Stimulated activated naive CD8-positive, alpha-beta T cell treated with anti-CD3 and anti-CD28 coated beads, Interleukin-15, Interleukin-2, amounts not matched to agents 100 ng/mL and 50 ng/mL, for 24 hours (primary cell): ENCODE measurements at regions not wholly inside any gene's neighbourhood (a gene's known extent, or its start where the extent isn't known, plus 50 kb on each side); places are given as distances from the start of the nearest gene placed in this dataset.

Source experiments
- H3K27ac Mint-ChIP-seq: one replicate; pipeline ENCODE4 v1.8.0; 2021; ENCODE audit warnings: mild to moderate bottlenecking, mixed read lengths
- H3K27me3 Mint-ChIP-seq: one replicate; pipeline ENCODE4 v1.8.0; 2021; ENCODE audit warnings: mixed read lengths
- H3K36me3 Mint-ChIP-seq: one replicate; pipeline ENCODE4 v1.8.0; 2021; ENCODE audit warnings: low read depth, mixed read lengths
- H3K4me1 Mint-ChIP-seq: one replicate; pipeline ENCODE4 v1.8.0; 2021; ENCODE audit warnings: low read depth, mixed read lengths
- H3K4me3 Mint-ChIP-seq: one replicate; pipeline ENCODE4 v1.8.0; 2021; ENCODE audit warnings: mild to moderate bottlenecking, mixed read lengths
- H3K9me3 Mint-ChIP-seq: one replicate; pipeline ENCODE4 v1.8.0; 2021; ENCODE audit warnings: mixed read lengths

GRCh38 chr18:73981796-73982195 is 165.8 kb downstream of the FBXO15 start:
- Mint-ChIP-seq H3K36me3 (no peaks in the 10 kb centered on the region), H3K4me1 (peaks cover 1% of the 10 kb centered on the region)

GRCh38 chr18:73980289-73980979 is 167.2 kb downstream of the FBXO15 start:
- H3K36me3 Mint-ChIP-seq = no peaks in the 10 kb centered on the region
- H3K4me3 Mint-ChIP-seq = no peak overlapping the region
- peaks cover 11% of the 10 kb centered on the region for H3K4me1 Mint-ChIP-seq
- no peak overlapping the region for H3K27ac Mint-ChIP-seq
- H3K27me3 Mint-ChIP-seq = peaks cover 16% of the 10 kb centered on the region
- no peaks in the 10 kb centered on the region for H3K9me3 Mint-ChIP-seq

More at GRCh38 chr18:73981796-73982195, 165.8 kb downstream of the FBXO15 start:
- Mint-ChIP-seq H3K9me3 (no peaks in the 10 kb centered on the region), H3K27me3 (peaks cover 12% of the 10 kb centered on the region), H3K4me3 (no peak overlapping the region), H3K27ac (no peak overlapping the region)

GRCh38 chr18:73979742-73980141 is 167.9 kb downstream of the FBXO15 start:
- peaks cover 18% of the 10 kb centered on the region for H3K4me1 Mint-ChIP-seq
- no peak overlapping the region for H3K4me3 Mint-ChIP-seq
- peaks cover 16% of the 10 kb centered on the region for H3K27me3 Mint-ChIP-seq
- H3K27ac Mint-ChIP-seq = no peak overlapping the region
- no peaks in the 10 kb centered on the region for H3K9me3 Mint-ChIP-seq
- H3K36me3 Mint-ChIP-seq = no peaks in the 10 kb centered on the region

- Mint-ChIP-seq H3K9me3 (no peaks in the 10 kb centered on the region), H3K4me3 (no peak overlapping the region), H3K27ac (no peak overlapping the region), H3K36me3 (no peaks in the 10 kb centered on the region), H3K27me3 (peaks cover 20% of the 10 kb centered on the region), H3K4me1 (peaks cover 18% of the 10 kb centered on the region)
Measured at GRCh38 chr18:73976433-73976832, 171.2 kb downstream of the FBXO15 start.

- Mint-ChIP-seq H3K36me3 (no peaks in the 10 kb centered on the region), H3K27me3 (peaks cover 19% of the 10 kb centered on the region), H3K4me1 (peaks cover 18% of the 10 kb centered on the region), H3K4me3 (no peak overlapping the region), H3K27ac (no peak overlapping the region), H3K9me3 (no peaks in the 10 kb centered on the region)
Measured at GRCh38 chr18:73975266-73975665, 172.4 kb downstream of the FBXO15 start.

GRCh38 chr18:73973972-73974371 is 173.7 kb downstream of the FBXO15 start:
- Mint-ChIP-seq H3K4me1 (peaks cover 18% of the 10 kb centered on the region), H3K27me3 (peaks cover 19% of the 10 kb centered on the region), H3K4me3 (no peak overlapping the region), H3K27ac (no peak overlapping the region), H3K9me3 (no peaks in the 10 kb centered on the region), H3K36me3 (no peaks in the 10 kb centered on the region)

- no peak overlapping the region for H3K27ac Mint-ChIP-seq
- H3K27me3 Mint-ChIP-seq = no peaks in the 10 kb centered on the region
- no peaks in the 10 kb centered on the region for H3K9me3 Mint-ChIP-seq
- no peaks in the 10 kb centered on the region for H3K4me1 Mint-ChIP-seq
- no peaks in the 10 kb centered on the region for H3K36me3 Mint-ChIP-seq
- H3K4me3 Mint-ChIP-seq = no peak overlapping the region
Measured at GRCh38 chr18:73966954-73967353, 180.7 kb downstream of the FBXO15 start.

- H3K9me3 Mint-ChIP-seq = no peaks in the 10 kb centered on the region
- H3K4me3 Mint-ChIP-seq = no peak overlapping the region
- H3K27ac Mint-ChIP-seq = no peak overlapping the region
- no peaks in the 10 kb centered on the region for H3K36me3 Mint-ChIP-seq
- no peaks in the 10 kb centered on the region for H3K4me1 Mint-ChIP-seq
- peaks cover 10% of the 10 kb centered on the region for H3K27me3 Mint-ChIP-seq
Measured at GRCh38 chr18:73962256-73962655, 185.4 kb downstream of the FBXO15 start.

GRCh38 chr18:73961804-73962203 is 185.8 kb downstream of the FBXO15 start:
- Mint-ChIP-seq H3K4me3 (no peak overlapping the region), H3K36me3 (no peaks in the 10 kb centered on the region), H3K9me3 (no peaks in the 10 kb centered on the region), H3K27me3 (peaks cover 10% of the 10 kb centered on the region), H3K27ac (no peak overlapping the region), H3K4me1 (no peaks in the 10 kb centered on the region)

GRCh38 chr18:73959352-73959751 is 188.3 kb downstream of the FBXO15 start:
- H3K27me3 Mint-ChIP-seq = peaks cover 19% of the 10 kb centered on the region

GRCh38 chr18:73954268-73954667 is 193.4 kb downstream of the FBXO15 start:
- H3K9me3 Mint-ChIP-seq = no peaks in the 10 kb centered on the region
- no peak overlapping the region for H3K4me3 Mint-ChIP-seq

More at GRCh38 chr18:73959352-73959751, 188.3 kb downstream of the FBXO15 start:
- Mint-ChIP-seq H3K36me3 (no peaks in the 10 kb centered on the region), H3K4me1 (peaks cover 5% of the 10 kb centered on the region), H3K27ac (no peak overlapping the region), H3K4me3 (no peak overlapping the region), H3K9me3 (no peaks in the 10 kb centered on the region)

GRCh38 chr18:73952296-73952946 is 195.2 kb downstream of the FBXO15 start:
- Mint-ChIP-seq H3K9me3 (no peaks in the 10 kb centered on the region), H3K4me1 (peaks cover 14% of the 10 kb centered on the region), H3K36me3 (no peaks in the 10 kb centered on the region), H3K4me3 (no peak overlapping the region), H3K27me3 (peaks cover 24% of the 10 kb centered on the region), H3K27ac (no peak overlapping the region)

More at GRCh38 chr18:73954268-73954667, 193.4 kb downstream of the FBXO15 start:
- Mint-ChIP-seq H3K4me1 (peaks cover 14% of the 10 kb centered on the region), H3K36me3 (no peaks in the 10 kb centered on the region), H3K27ac (no peak overlapping the region), H3K27me3 (peaks cover 29% of the 10 kb centered on the region)

GRCh38 chr18:73950116-73950700 is 197.4 kb downstream of the FBXO15 start:
- peaks cover 14% of the 10 kb centered on the region for H3K27me3 Mint-ChIP-seq
- no peak overlapping the region for H3K4me3 Mint-ChIP-seq

GRCh38 chr18:73948497-73948896 is 199.1 kb downstream of the FBXO15 start:
- Mint-ChIP-seq H3K4me3 (no peak overlapping the region), H3K27me3 (peaks cover 14% of the 10 kb centered on the region), H3K27ac (no peak overlapping the region), H3K36me3 (no peaks in the 10 kb centered on the region), H3K4me1 (peaks cover 10% of the 10 kb centered on the region), H3K9me3 (no peaks in the 10 kb centered on the region)

More at GRCh38 chr18:73950116-73950700, 197.4 kb downstream of the FBXO15 start:
- H3K4me1 Mint-ChIP-seq = peaks cover 18% of the 10 kb centered on the region
- H3K27ac Mint-ChIP-seq = no peak overlapping the region
- no peaks in the 10 kb centered on the region for H3K36me3 Mint-ChIP-seq
- no peaks in the 10 kb centered on the region for H3K9me3 Mint-ChIP-seq

- no peak overlapping the region for H3K4me3 Mint-ChIP-seq
- H3K27ac Mint-ChIP-seq = no peak overlapping the region
- peaks cover 14% of the 10 kb centered on the region for H3K27me3 Mint-ChIP-seq
- no peaks in the 10 kb centered on the region for H3K36me3 Mint-ChIP-seq
- peaks cover 10% of the 10 kb centered on the region for H3K4me1 Mint-ChIP-seq
- H3K9me3 Mint-ChIP-seq = no peaks in the 10 kb centered on the region
Measured at GRCh38 chr18:73948084-73948483, 199.6 kb downstream of the FBXO15 start.
